ENCODE measurements at regions not wholly inside any gene's neighbourhood (a gene's known extent, or its start where the extent isn't known, plus 50 kb on each side); places are given as distances from the start of the nearest gene placed in this dataset.

DNA sequence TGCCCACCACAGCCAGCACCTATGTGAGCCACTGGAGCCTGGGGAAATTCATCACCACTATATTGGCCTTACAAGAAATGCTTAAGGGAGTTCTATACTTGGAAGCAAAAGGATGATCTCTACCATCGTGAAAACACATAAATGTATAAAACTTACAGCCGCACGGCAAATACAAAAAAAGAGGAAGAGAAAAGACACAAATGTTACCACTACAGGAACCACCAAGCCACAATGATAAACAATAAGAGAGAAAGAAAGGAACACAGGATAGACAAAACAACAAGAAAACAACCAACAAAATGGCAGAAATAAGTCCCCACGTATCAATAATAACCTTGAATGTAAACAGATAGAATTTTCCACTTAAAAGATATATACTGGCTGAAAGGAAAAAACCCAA is 267.5 kb downstream of the TMEM121 start:
- DNase-seq (ENCODE audit: low spot score): no peak
- H3K27ac ChIP-seq: no peak overlapping the region
- ChIA-PET POLR2A (ENCODE audit: low non-redundant PET) (no interaction called here), CTCF (interaction anchor here (0.9 kb wide), 1 partner anchor 12 kb away, joined by 5 read pairs; no protein-coding TSS in a partner anchor)
- TF ChIP-seq, protein P1, sequence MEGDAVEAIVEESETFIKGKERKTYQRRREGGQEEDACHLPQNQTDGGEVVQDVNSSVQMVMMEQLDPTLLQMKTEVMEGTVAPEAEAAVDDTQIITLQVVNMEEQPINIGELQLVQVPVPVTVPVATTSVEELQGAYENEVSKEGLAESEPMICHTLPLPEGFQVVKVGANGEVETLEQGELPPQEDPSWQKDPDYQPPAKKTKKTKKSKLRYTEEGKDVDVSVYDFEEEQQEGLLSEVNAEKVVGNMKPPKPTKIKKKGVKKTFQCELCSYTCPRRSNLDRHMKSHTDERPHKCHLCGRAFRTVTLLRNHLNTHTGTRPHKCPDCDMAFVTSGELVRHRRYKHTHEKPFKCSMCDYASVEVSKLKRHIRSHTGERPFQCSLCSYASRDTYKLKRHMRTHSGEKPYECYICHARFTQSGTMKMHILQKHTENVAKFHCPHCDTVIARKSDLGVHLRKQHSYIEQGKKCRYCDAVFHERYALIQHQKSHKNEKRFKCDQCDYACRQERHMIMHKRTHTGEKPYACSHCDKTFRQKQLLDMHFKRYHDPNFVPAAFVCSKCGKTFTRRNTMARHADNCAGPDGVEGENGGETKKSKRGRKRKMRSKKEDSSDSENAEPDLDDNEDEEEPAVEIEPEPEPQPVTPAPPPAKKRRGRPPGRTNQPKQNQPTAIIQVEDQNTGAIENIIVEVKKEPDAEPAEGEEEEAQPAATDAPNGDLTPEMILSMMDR (conservative IDR thresholded peaks at IDR 0.05; ENCODE audit: low read depth): no peak

DNA sequence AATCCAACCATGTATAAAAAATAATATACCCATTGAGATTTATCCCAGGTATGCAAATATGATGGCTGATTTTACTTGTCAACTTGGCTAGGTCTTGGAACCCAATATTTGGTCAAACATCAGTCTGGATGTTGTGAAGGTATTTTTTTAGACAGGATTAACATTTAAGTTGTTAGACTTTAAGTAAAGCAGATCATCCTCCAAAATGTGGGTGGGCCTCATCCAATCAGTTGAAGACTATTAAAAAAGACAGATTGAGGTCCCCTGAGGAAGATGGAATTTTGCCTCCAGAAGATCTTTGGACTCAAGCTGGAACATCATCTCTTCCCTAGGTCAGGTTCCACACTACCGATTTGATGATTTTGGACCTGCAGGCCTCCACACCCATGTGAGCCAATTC is 271.2 kb downstream of the TMEM121 start:
- no peak for DNase-seq (ENCODE audit: low spot score)
- CTCF ChIA-PET: interaction anchor here (0.7 kb wide), 1 partner anchor 355 kb away, joined by 3 read pairs; no protein-coding TSS in a partner anchor
- H3K27ac ChIP-seq: no peak overlapping the region
- POLR2A ChIA-PET (ENCODE audit: low non-redundant PET): no interaction called here
- TF ChIP-seq, protein P1 (conservative IDR thresholded peaks at IDR 0.05; ENCODE audit: low read depth): no peak

DNA sequence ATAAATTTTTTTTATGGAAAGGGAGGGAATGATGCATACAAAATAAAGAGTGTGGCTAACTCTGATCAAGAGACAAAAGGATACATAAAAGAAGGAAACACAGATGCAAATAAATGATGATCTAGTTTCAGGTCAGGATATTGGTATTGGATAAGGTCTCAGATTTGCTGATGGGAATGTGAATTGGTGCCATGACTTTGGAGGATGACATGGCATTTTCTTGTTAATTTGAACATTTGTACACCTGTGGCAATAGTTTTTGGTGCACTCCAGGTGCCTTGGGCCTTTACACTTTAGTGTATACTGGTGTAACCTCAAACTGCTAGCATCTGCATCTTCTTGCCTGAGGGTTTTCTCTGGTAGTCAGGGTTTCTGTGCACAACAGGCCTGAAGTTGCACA is 279.3 kb downstream of the TMEM121 start:
- DNase-seq (ENCODE audit: low spot score): no peak
- TF ChIP-seq, protein P1 (conservative IDR thresholded peaks at IDR 0.05; ENCODE audit: low read depth): no peak
- ChIA-PET POLR2A (ENCODE audit: low non-redundant PET) (no interaction called here), CTCF (no interaction called here)
- H3K27ac ChIP-seq: no peak overlapping the region

DNA sequence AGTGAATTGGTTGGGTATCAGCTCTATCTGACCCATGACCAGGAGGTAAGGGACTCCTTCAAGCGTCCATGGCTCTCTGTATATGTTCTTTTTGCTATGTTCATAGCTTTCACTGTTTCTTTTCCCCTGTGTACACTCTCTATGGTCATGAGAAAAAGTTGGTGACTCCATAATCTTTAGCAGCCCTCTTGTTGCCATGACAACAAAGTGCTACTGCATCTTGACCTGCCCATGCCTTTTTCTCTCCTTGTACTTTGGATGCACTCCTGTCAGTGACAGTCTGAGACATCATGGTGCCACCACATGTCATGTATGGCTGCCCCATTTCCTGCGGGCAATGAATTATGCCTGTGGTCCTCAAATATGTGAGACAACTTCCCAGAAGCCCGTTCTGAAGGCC is 280.2 kb downstream of the TMEM121 start:
- H3K27ac ChIP-seq: no peak overlapping the region
- no peak for DNase-seq (ENCODE audit: low spot score)
- TF ChIP-seq, protein P1 (conservative IDR thresholded peaks at IDR 0.05; ENCODE audit: low read depth): no peak
- ChIA-PET POLR2A (ENCODE audit: low non-redundant PET) (no interaction called here), CTCF (interaction anchor here (0.5 kb wide), 1 partner anchor 13 kb away, joined by 5 read pairs; no protein-coding TSS in a partner anchor)

DNA sequence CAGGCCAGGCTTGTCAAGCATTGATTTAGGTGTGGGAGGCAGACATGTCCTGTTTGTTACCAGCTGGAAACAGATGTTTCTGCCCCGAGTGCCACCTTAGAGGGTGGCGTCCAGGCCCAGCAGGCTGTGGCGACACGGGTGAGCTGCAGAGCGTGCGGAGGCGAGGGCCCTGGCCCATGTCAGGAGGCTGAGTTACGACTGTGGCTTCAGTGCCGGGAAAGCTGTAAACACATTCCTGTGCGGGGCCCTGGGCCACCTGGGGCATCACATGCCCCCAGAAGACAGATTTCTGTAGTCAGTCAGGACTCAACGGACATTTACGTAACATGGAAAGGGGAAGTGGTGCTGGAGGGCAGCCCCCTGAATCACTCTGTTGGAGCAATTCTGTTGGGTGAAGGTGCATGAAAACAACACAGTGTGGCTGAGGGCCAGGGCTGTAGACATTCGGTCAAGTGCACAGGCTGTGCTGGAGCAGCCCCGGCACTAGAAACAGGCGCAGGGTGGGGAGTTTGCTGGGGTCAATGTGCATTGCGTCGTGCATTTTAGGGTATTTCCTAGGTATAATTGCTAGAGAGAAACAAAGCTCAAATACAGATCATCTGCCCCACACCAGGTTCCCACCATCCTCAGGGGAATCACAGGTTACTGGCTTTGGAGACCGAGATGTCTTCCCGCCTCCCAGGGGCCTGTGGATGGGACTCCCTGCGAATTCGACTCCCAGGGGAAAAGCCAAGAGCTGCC is 291.8 kb downstream of the TMEM121 start:
- no peak for DNase-seq (ENCODE audit: low spot score)
- CTCF ChIA-PET: no interaction called here
- no peak overlapping the region for H3K27ac ChIP-seq
- TF ChIP-seq, protein P1 (conservative IDR thresholded peaks at IDR 0.05; ENCODE audit: low read depth): no peak
- POLR2A ChIA-PET (ENCODE audit: low non-redundant PET): no interaction called here

DNA sequence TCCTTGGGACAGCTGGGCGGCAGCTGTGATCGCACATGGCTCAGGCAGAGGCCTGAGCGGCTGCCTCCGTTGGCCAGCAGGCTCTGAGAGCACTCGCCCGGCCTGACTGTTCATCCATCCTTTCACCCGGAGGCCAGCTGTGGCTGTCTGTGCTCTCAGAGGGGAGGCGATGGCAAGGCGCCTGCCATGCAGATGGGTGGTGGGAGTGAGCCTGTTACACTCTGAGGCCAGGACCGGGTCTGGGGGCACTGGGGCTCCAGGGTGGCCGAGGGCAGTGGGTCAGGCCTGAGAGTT is 292.3 kb downstream of the TMEM121 start:
- POLR2A ChIA-PET (ENCODE audit: low non-redundant PET): no interaction called here
- CTCF ChIA-PET: no interaction called here
- TF ChIP-seq, protein P1 (conservative IDR thresholded peaks at IDR 0.05; ENCODE audit: low read depth): no peak
- no peak for DNase-seq (ENCODE audit: low spot score)
- H3K27ac ChIP-seq: no peak overlapping the region
